ENCODE measurements at regions not wholly inside any gene's neighbourhood (a gene's known extent, or its start where the extent isn't known, plus 50 kb on each side); places are given as distances from the start of the nearest gene placed in this dataset.

DNA sequence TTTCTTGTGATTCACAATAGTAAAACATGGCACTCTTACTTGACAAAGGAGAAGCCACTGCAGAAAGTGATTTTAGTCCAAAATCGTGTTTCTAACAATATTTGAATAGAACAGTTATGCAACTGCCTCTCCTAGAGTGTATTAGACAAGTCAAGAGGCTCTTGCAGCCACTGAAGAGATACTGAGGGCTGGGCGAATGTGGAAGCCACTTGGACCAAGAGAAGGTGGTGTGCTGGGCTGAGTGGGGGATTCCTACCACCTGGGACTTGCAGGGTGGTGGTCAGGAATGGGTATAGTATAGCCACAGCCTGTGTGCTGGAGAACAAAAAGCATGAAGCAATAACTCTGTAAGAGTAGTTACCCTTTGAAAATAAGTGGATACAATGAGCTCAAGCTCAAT is 223.8 kb upstream of the DNAJC19 start:
- TF ChIP-seq, protein P1, sequence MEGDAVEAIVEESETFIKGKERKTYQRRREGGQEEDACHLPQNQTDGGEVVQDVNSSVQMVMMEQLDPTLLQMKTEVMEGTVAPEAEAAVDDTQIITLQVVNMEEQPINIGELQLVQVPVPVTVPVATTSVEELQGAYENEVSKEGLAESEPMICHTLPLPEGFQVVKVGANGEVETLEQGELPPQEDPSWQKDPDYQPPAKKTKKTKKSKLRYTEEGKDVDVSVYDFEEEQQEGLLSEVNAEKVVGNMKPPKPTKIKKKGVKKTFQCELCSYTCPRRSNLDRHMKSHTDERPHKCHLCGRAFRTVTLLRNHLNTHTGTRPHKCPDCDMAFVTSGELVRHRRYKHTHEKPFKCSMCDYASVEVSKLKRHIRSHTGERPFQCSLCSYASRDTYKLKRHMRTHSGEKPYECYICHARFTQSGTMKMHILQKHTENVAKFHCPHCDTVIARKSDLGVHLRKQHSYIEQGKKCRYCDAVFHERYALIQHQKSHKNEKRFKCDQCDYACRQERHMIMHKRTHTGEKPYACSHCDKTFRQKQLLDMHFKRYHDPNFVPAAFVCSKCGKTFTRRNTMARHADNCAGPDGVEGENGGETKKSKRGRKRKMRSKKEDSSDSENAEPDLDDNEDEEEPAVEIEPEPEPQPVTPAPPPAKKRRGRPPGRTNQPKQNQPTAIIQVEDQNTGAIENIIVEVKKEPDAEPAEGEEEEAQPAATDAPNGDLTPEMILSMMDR (IDR thresholded peaks at IDR 0.05): no peak
- no peak for TF ChIP-seq POLR2A (IDR thresholded peaks at IDR 0.05)

All from body of pancreas (tissue), 4 donors.